ENCODE measurements at regions not wholly inside any gene's neighbourhood (a gene's known extent, or its start where the extent isn't known, plus 50 kb on each side); places are given as distances from the start of the nearest gene placed in this dataset.

- TF ChIP-seq CERS6 (CRISPR knock-in tag; IDR thresholded peaks at IDR 0.05) (no peak), AHR (CRISPR knock-in tag; IDR thresholded peaks at IDR 0.05) (no peak), POGZ (CRISPR knock-in tag; IDR thresholded peaks at IDR 0.05) (no peak), MAFK (conservative IDR thresholded peaks at IDR 0.05 in 1 of 2, IDR thresholded peaks at IDR 0.05 in 1 of 2; ENCODE audit: low read length in 2 of 2) (no peak), GATA4 (IDR thresholded peaks at IDR 0.05; ENCODE audit: borderline replicate concordance, low read depth) (no peak), PRMT3 (CRISPR knock-in tag; IDR thresholded peaks at IDR 0.05; ENCODE audit: borderline replicate concordance, low read depth) (no peak), ZNF30 (CRISPR knock-in tag; IDR thresholded peaks at IDR 0.05) (no peak), ZNF230 (CRISPR knock-in tag; IDR thresholded peaks at IDR 0.05) (no peak), MYNN (CRISPR knock-in tag; IDR thresholded peaks at IDR 0.05; ENCODE audit: low read depth) (no peak), NR0B2 (CRISPR knock-in tag; IDR thresholded peaks at IDR 0.05) (no peak), MEIS2 (CRISPR knock-in tag; IDR thresholded peaks at IDR 0.05) (no peak), ZNF773 (CRISPR knock-in tag; IDR thresholded peaks at IDR 0.05; ENCODE audit: borderline replicate concordance) (no peak), ZNF878 (CRISPR knock-in tag; IDR thresholded peaks at IDR 0.05) (no peak), KDM6A (CRISPR knock-in tag; IDR thresholded peaks at IDR 0.05; ENCODE audit: low read depth) (no peak), ZNF737 (CRISPR knock-in tag; IDR thresholded peaks at IDR 0.05; ENCODE audit: borderline replicate concordance) (no peak), UBTF (CRISPR knock-in tag; IDR thresholded peaks at IDR 0.05) (no peak), AGO2 (optimal IDR thresholded peaks at IDR 0.05; ENCODE audit: low read depth, low read length) (no peak), NR2C2 (CRISPR knock-in tag; IDR thresholded peaks at IDR 0.05; ENCODE audit: borderline replicate concordance) (no peak), RARG (CRISPR knock-in tag; IDR thresholded peaks at IDR 0.05; ENCODE audit: low read depth) (no peak), ZNF597 (CRISPR knock-in tag; IDR thresholded peaks at IDR 0.05) (no peak), ZNF275 (CRISPR knock-in tag; IDR thresholded peaks at IDR 0.05; ENCODE audit: borderline replicate concordance) (no peak)
- TF ChIP-seq, protein P1, sequence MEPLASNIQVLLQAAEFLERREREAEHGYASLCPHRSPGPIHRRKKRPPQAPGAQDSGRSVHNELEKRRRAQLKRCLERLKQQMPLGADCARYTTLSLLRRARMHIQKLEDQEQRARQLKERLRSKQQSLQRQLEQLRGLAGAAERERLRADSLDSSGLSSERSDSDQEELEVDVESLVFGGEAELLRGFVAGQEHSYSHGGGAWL (CRISPR knock-in tag; IDR thresholded peaks at IDR 0.05) = no peak
- TF ChIP-seq, protein P2, sequence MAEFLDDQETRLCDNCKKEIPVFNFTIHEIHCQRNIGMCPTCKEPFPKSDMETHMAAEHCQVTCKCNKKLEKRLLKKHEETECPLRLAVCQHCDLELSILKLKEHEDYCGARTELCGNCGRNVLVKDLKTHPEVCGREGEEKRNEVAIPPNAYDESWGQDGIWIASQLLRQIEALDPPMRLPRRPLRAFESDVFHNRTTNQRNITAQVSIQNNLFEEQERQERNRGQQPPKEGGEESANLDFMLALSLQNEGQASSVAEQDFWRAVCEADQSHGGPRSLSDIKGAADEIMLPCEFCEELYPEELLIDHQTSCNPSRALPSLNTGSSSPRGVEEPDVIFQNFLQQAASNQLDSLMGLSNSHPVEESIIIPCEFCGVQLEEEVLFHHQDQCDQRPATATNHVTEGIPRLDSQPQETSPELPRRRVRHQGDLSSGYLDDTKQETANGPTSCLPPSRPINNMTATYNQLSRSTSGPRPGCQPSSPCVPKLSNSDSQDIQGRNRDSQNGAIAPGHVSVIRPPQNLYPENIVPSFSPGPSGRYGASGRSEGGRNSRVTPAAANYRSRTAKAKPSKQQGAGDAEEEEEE (CRISPR knock-in tag; IDR thresholded peaks at IDR 0.05; ENCODE audit: borderline replicate concordance) = no peak
These were observed 639.7 kb upstream of the C9orf72 start (continued) for GRCh38 chr9:28212979-28213378.
